ENCODE measurements at regions not wholly inside any gene's neighbourhood (a gene's known extent, or its start where the extent isn't known, plus 50 kb on each side); places are given as distances from the start of the nearest gene placed in this dataset.

- TF ChIP-seq EP300 (IDR thresholded peaks at IDR 0.05) (no peak), POLR2A (IDR thresholded peaks at IDR 0.05) (no peak), CTCF (IDR thresholded peaks at IDR 0.05) (no peak)
Observed at GRCh38 chr2:128368437-128369107, 49.9 kb upstream of the HS6ST1 start.

All from ovary (tissue), 3 donors.